ENCODE measurements at regions not wholly inside any gene's neighbourhood (a gene's known extent, or its start where the extent isn't known, plus 50 kb on each side); places are given as distances from the start of the nearest gene placed in this dataset.

GRCh38 chr7:130985361-130985760 is 251.4 kb upstream of the KLF14 start:
- Histone ChIP-seq H4K91ac (ENCODE audit: low read length) (no peak overlapping the region), H3K36me3 (ENCODE audit: control insufficient read depth in 1 of 2, insufficient read depth in 2 of 2, low read depth in 1 of 2, low read length in 2 of 2) (peaks cover 4 to 88% of the 10 kb centered on the region in 2 experiments), H3K23ac (ENCODE audit: low read length in 2 of 2) (no peak overlapping the region), H2BK15ac (ENCODE audit: low read depth, poor library complexity, severe bottlenecking) (no peak overlapping the region), H3K4ac (ENCODE audit: low read depth in 1 of 2, low read length in 2 of 2) (no peak overlapping the region), H3K14ac (ENCODE audit: low read length in 2 of 2) (no peak overlapping the region), H3K18ac (ENCODE audit: low read depth in 1 of 2, low read length in 2 of 2) (peak overlapping the region in 1 of 2 experiments; percentile 35), H3K4me1 (ENCODE audit: control insufficient read depth, insufficient read depth, low read depth, low read length) (peaks cover 7% of the 10 kb centered on the region), H2BK120ac (ENCODE audit: low read depth, low read length) (no peak overlapping the region), H3K79me1 (replicated peaks; ENCODE audit: low read length, poor library complexity, severe bottlenecking) (peaks cover 21% of the 10 kb centered on the region), H2BK5ac (ENCODE audit: low read depth, low read length, poor library complexity, severe bottlenecking) (no peak overlapping the region), H3K9ac (ENCODE audit: low read length) (peak overlapping the region; percentile 81), H2AK5ac (ENCODE audit: low read length, severe bottlenecking) (no peak overlapping the region), H3K4me2 (ENCODE audit: low read length, poor library complexity, severe bottlenecking) (no peak overlapping the region), H3K4me3 (ENCODE audit: insufficient read depth in 1 of 2, low read depth in 1 of 2, low read length in 2 of 2) (no peak overlapping the region), H3K27me3 (ENCODE audit: control insufficient read depth in 1 of 2, insufficient read depth in 1 of 2, low read length in 2 of 2) (no peaks in the 10 kb centered on the region), H3K27ac (ENCODE audit: low read length, poor library complexity, severe bottlenecking) (no peak overlapping the region), H2BK12ac (ENCODE audit: low read length in 2 of 2) (peak overlapping the region in 1 of 2 experiments; percentile 58), H4K8ac (ENCODE audit: low read length) (peak overlapping the region; percentile 31), H2AFZ (ENCODE audit: low read depth, low read length) (no peak overlapping the region), H3K9me3 (ENCODE audit: control insufficient read depth, low read length) (no peaks in the 10 kb centered on the region)
- WGBS: 95% methylated on average over 4 of the region's 4 CpGs
- DNase-seq: no peak

DNA sequence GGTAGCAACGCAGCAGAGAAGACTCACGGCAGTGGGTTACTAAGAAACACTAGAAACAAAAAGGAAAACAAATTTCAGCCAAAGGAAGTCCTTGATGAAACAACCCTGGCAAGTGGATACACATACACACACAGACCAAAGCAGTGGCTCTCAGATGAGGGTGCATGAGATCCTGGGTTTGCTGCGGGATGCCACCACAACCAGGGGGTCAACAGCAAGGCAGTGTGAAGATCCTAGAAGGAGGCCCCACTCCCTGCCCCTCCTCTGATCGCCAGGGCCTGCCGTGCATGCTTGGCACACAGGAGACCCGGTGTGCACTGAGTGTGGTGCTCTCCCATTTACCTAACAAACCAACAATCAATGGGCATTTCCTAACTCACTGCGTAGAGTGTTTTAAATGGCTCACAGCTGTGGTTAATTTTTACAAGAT is 252.3 kb upstream of the KLF14 start:
- no peaks in the 10 kb centered on the region for H3K27me3 ChIP-seq (ENCODE audit: control insufficient read depth in 1 of 2, insufficient read depth in 1 of 2, low read length in 2 of 2)
- no peak overlapping the region for H3K23ac ChIP-seq (ENCODE audit: low read length in 2 of 2)
- H3K4me1 ChIP-seq (ENCODE audit: control insufficient read depth, insufficient read depth, low read depth, low read length): peaks cover 10% of the 10 kb centered on the region
- H3K14ac ChIP-seq (ENCODE audit: low read length in 2 of 2): no peak overlapping the region
- no peak overlapping the region for H2BK5ac ChIP-seq (ENCODE audit: low read depth, low read length, poor library complexity, severe bottlenecking)
- no peak overlapping the region for H2BK120ac ChIP-seq (ENCODE audit: low read depth, low read length)
- peak; percentile 50 for DNase-seq
- H2AK5ac ChIP-seq (ENCODE audit: low read length, severe bottlenecking): no peak overlapping the region
- peaks cover 25% of the 10 kb centered on the region for H3K79me1 ChIP-seq (replicated peaks; ENCODE audit: low read length, poor library complexity, severe bottlenecking)
- H3K9me3 ChIP-seq (ENCODE audit: control insufficient read depth, low read length): no peaks in the 10 kb centered on the region
- H3K27ac ChIP-seq (ENCODE audit: low read length, poor library complexity, severe bottlenecking): no peak overlapping the region
- H3K18ac ChIP-seq (ENCODE audit: low read depth in 1 of 2, low read length in 2 of 2): no peak overlapping the region
- H4K8ac ChIP-seq (ENCODE audit: low read length): no peak overlapping the region
- WGBS: 95% methylated on average over 6 of the region's 7 CpGs
- H4K91ac ChIP-seq (ENCODE audit: low read length): no peak overlapping the region
- peaks cover 8 to 89% of the 10 kb centered on the region in 2 experiments for H3K36me3 ChIP-seq (ENCODE audit: control insufficient read depth in 1 of 2, insufficient read depth in 2 of 2, low read depth in 1 of 2, low read length in 2 of 2)
- no peak overlapping the region for H2BK15ac ChIP-seq (ENCODE audit: low read depth, poor library complexity, severe bottlenecking)
- H2AFZ ChIP-seq (ENCODE audit: low read depth, low read length): no peak overlapping the region
- no peak overlapping the region for H3K4ac ChIP-seq (ENCODE audit: low read depth in 1 of 2, low read length in 2 of 2)
- no peak overlapping the region for H3K4me2 ChIP-seq (ENCODE audit: low read length, poor library complexity, severe bottlenecking)
- H3K4me3 ChIP-seq (ENCODE audit: insufficient read depth in 1 of 2, low read depth in 1 of 2, low read length in 2 of 2): no peak overlapping the region
- H3K9ac ChIP-seq (ENCODE audit: low read length): peak overlapping the region; percentile 81
- no peak overlapping the region for H2BK12ac ChIP-seq (ENCODE audit: low read length in 2 of 2)

DNA sequence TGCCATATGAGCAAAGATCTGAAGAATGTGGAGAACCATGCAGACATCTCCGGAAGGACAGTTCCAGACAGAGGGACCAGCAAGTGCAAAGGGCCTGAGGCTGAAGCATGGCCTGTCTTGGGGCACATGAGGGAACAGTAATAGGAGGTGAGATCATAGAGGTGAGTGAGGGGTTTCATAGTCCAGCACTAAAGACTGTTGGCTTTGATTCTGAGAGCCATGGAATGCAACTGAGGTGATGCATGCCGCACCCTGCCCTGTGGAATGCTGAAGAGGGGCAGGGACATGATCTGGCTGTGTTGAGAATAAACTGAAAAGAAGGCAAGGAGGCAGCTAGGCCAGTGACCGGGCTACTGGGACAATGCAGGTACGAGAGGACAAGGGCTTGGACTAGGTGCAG is 253.1 kb upstream of the KLF14 start:
- peaks cover 29% of the 10 kb centered on the region for H3K79me1 ChIP-seq (replicated peaks; ENCODE audit: low read length, poor library complexity, severe bottlenecking)
- 96% methylated on average over 4 of the region's 4 CpGs for WGBS
- no peak overlapping the region for H2BK12ac ChIP-seq (ENCODE audit: low read length in 2 of 2)
- H3K4me3 ChIP-seq (ENCODE audit: insufficient read depth in 1 of 2, low read depth in 1 of 2, low read length in 2 of 2): no peak overlapping the region
- no peak overlapping the region for H4K91ac ChIP-seq (ENCODE audit: low read length)
- no peak overlapping the region for H2AFZ ChIP-seq (ENCODE audit: low read depth, low read length)
- H2AK5ac ChIP-seq (ENCODE audit: low read length, severe bottlenecking): no peak overlapping the region
- no peaks in the 10 kb centered on the region for H3K27me3 ChIP-seq (ENCODE audit: control insufficient read depth in 1 of 2, insufficient read depth in 1 of 2, low read length in 2 of 2)
- H2BK15ac ChIP-seq (ENCODE audit: low read depth, poor library complexity, severe bottlenecking): no peak overlapping the region
- peaks cover 13 to 89% of the 10 kb centered on the region in 2 experiments for H3K36me3 ChIP-seq (ENCODE audit: control insufficient read depth in 1 of 2, insufficient read depth in 2 of 2, low read depth in 1 of 2, low read length in 2 of 2)
- no peaks in the 10 kb centered on the region for H3K9me3 ChIP-seq (ENCODE audit: control insufficient read depth, low read length)
- no peak overlapping the region for H3K14ac ChIP-seq (ENCODE audit: low read length in 2 of 2)
- no peak overlapping the region for H2BK5ac ChIP-seq (ENCODE audit: low read depth, low read length, poor library complexity, severe bottlenecking)
- DNase-seq: no peak
- H4K8ac ChIP-seq (ENCODE audit: low read length): no peak overlapping the region
- peak overlapping the region in 1 of 2 experiments; percentile 4 for H3K18ac ChIP-seq (ENCODE audit: low read depth in 1 of 2, low read length in 2 of 2)
- no peak overlapping the region for H3K4me2 ChIP-seq (ENCODE audit: low read length, poor library complexity, severe bottlenecking)
- no peak overlapping the region for H3K4ac ChIP-seq (ENCODE audit: low read depth in 1 of 2, low read length in 2 of 2)
- H3K27ac ChIP-seq (ENCODE audit: low read length, poor library complexity, severe bottlenecking): no peak overlapping the region
- H3K23ac ChIP-seq (ENCODE audit: low read length in 2 of 2): no peak overlapping the region
- peaks cover 10% of the 10 kb centered on the region for H3K4me1 ChIP-seq (ENCODE audit: control insufficient read depth, insufficient read depth, low read depth, low read length)
- H2BK120ac ChIP-seq (ENCODE audit: low read depth, low read length): no peak overlapping the region
- H3K9ac ChIP-seq (ENCODE audit: low read length): peak overlapping the region; percentile 81

GRCh38 chr7:130988443-130988842 is 254.4 kb upstream of the KLF14 start:
- Histone ChIP-seq H2AFZ (ENCODE audit: low read depth, low read length) (no peak overlapping the region), H3K27me3 (ENCODE audit: control insufficient read depth in 1 of 2, insufficient read depth in 1 of 2, low read length in 2 of 2) (no peaks in the 10 kb centered on the region), H4K91ac (ENCODE audit: low read length) (no peak overlapping the region), H3K4me3 (ENCODE audit: insufficient read depth in 1 of 2, low read depth in 1 of 2, low read length in 2 of 2) (no peak overlapping the region), H3K9me3 (ENCODE audit: control insufficient read depth, low read length) (no peaks in the 10 kb centered on the region), H3K14ac (ENCODE audit: low read length in 2 of 2) (no peak overlapping the region), H2BK15ac (ENCODE audit: low read depth, poor library complexity, severe bottlenecking) (no peak overlapping the region), H2BK120ac (ENCODE audit: low read depth, low read length) (no peak overlapping the region), H3K4me1 (ENCODE audit: control insufficient read depth, insufficient read depth, low read depth, low read length) (peaks cover 9% of the 10 kb centered on the region), H3K4me2 (ENCODE audit: low read length, poor library complexity, severe bottlenecking) (no peak overlapping the region), H4K8ac (ENCODE audit: low read length) (no peak overlapping the region), H3K23ac (ENCODE audit: low read length in 2 of 2) (no peak overlapping the region), H3K4ac (ENCODE audit: low read depth in 1 of 2, low read length in 2 of 2) (no peak overlapping the region), H3K36me3 (ENCODE audit: control insufficient read depth in 1 of 2, insufficient read depth in 2 of 2, low read depth in 1 of 2, low read length in 2 of 2) (peaks cover 11 to 84% of the 10 kb centered on the region in 2 experiments), H3K27ac (ENCODE audit: low read length, poor library complexity, severe bottlenecking) (no peak overlapping the region), H3K79me1 (replicated peaks; ENCODE audit: low read length, poor library complexity, severe bottlenecking) (peaks cover 30% of the 10 kb centered on the region), H2BK5ac (ENCODE audit: low read depth, low read length, poor library complexity, severe bottlenecking) (no peak overlapping the region), H2BK12ac (ENCODE audit: low read length in 2 of 2) (no peak overlapping the region), H2AK5ac (ENCODE audit: low read length, severe bottlenecking) (no peak overlapping the region), H3K18ac (ENCODE audit: low read depth in 1 of 2, low read length in 2 of 2) (no peak overlapping the region), H3K9ac (ENCODE audit: low read length) (peak overlapping the region; percentile 67)
- peak; percentile 57 for DNase-seq
- 54% methylated on average over 5 of the region's 5 CpGs for WGBS

Data from mesenchymal stem cell (in vitro differentiated cells and primary cell).